IMR-90 (cell line): ENCODE measurements at regions not wholly inside any gene's neighbourhood (a gene's known extent, or its start where the extent isn't known, plus 50 kb on each side); places are given as distances from the start of the nearest gene placed in this dataset.

Experiments used
- ATAC-seq: fragments of 200-7000 bp; cut with Tn5 transposase; 2 replicates; pipeline ENCODE4 v1.9.1; 2020; ENCODE audit warnings: low read depth, mild to moderate bottlenecking, moderate library complexity
- BruUV-seq: library from RNA; stranded (reverse); fragments of 400-500 nt; replicated peaks from 2 replicates; lab custom pipeline; 2021; lab: Mats Ljungman, UMichigan
- CTCF ChIA-PET: fragments of 300-600 bp; formaldehyde crosslinking; extraction: SDS; loops from one replicate; lab custom pipeline; 2021; ENCODE audit warnings: antibody characterized with exemption; lab: Yijun Ruan, JAX
- POLR2A ChIA-PET: fragments of 300-600 bp; sonication (Branson Sonifier 250); formaldehyde crosslinking; loops from one replicate; lab custom pipeline; 2022; ENCODE audit warnings: antibody characterized with exemption; ENCODE audit not compliant: unreplicated experiment; lab: Charles Lee
- DNase-seq: peaks from one replicate; pipeline ENCODE4 v3.0.0; 2013
- H2AFZ ChIP-seq: replicated peaks from 2 replicates; pipeline ENCODE3; 2013; ENCODE audit warnings: low read length, mild to moderate bottlenecking; ENCODE audit not compliant: poor library complexity
- H2AK5ac ChIP-seq: 2 replicates; pipeline ENCODE4 v1.6.1; 2013; ENCODE audit warnings: low read depth, low read length, inconsistent platforms
- H2AK9ac ChIP-seq: replicated peaks from 2 replicates; pipeline ENCODE3; 2013; ENCODE audit warnings: mild to moderate bottlenecking, low read depth, low read length, moderate library complexity; ENCODE audit not compliant: poor library complexity
- H2BK120ac ChIP-seq: 2 replicates; pipeline ENCODE4 v1.6.1; 2013; ENCODE audit warnings: low read depth, low read length, inconsistent platforms
- H2BK15ac ChIP-seq: 3 replicates; pipeline ENCODE4 v1.6.1; 2013; ENCODE audit warnings: low read depth, low read length, inconsistent platforms
- H2BK20ac ChIP-seq: 2 replicates; pipeline ENCODE4 v1.6.1; 2013; ENCODE audit warnings: low read depth, mild to moderate bottlenecking, inconsistent platforms, low read length, moderate library complexity
- H2BK5ac ChIP-seq: 2 replicates; pipeline ENCODE4 v1.6.1; 2013; ENCODE audit warnings: mild to moderate bottlenecking, low read depth, low read length, inconsistent platforms; ENCODE audit not compliant: poor library complexity, severe bottlenecking
- H3K14ac ChIP-seq: replicated peaks from 2 replicates; pipeline ENCODE4 v1.6.1; 2013; ENCODE audit warnings: low read depth, low read length, inconsistent platforms
- H3K18ac ChIP-seq: 2 replicates; pipeline ENCODE4 v1.6.1; 2013; ENCODE audit warnings: low read depth, low read length, control low read depth
- H3K23ac ChIP-seq: 2 replicates; pipeline ENCODE4 v1.6.1; 2013; ENCODE audit warnings: low read depth, low read length, inconsistent platforms
- H3K27ac ChIP-seq: 2 replicates; pipeline ENCODE4 v1.5.1; 2013; ENCODE audit warnings: mild to moderate bottlenecking, control low read depth, low read length; ENCODE audit not compliant: insufficient read depth
- H3K27me3 ChIP-seq: 2 replicates; pipeline ENCODE4 v1.6.1; 2013; ENCODE audit warnings: low read length; ENCODE audit not compliant: control insufficient read depth, insufficient read depth
- H3K36me3 ChIP-seq: 2 replicates; pipeline ENCODE4 v1.6.1; 2013; ENCODE audit warnings: low read length, mixed read lengths; ENCODE audit not compliant: control insufficient read depth, insufficient read depth
- H3K4ac ChIP-seq: 2 replicates; pipeline ENCODE4 v1.6.1; 2013; ENCODE audit warnings: low read depth, low read length, inconsistent platforms
- H3K4me1 ChIP-seq: 2 replicates; pipeline ENCODE4 v1.6.1; 2013; ENCODE audit warnings: low read length, mixed read lengths; ENCODE audit not compliant: control insufficient read depth, insufficient read depth
- H3K4me2 ChIP-seq: 2 replicates; pipeline ENCODE4 v1.6.1; 2013; ENCODE audit warnings: low read depth, mild to moderate bottlenecking, control low read depth, low read length, moderate library complexity
- H3K4me3 ChIP-seq: 2 replicates; pipeline ENCODE4 v1.5.1; 2013; ENCODE audit warnings: low read depth, mild to moderate bottlenecking, control low read depth, low read length, moderate library complexity; ENCODE audit not compliant: insufficient read depth
- H3K56ac ChIP-seq: 2 replicates; pipeline ENCODE4 v1.6.1; 2013; ENCODE audit warnings: low read length, inconsistent platforms; ENCODE audit not compliant: insufficient read depth; ENCODE audit errors: extremely low read depth
- H3K79me1 ChIP-seq, 2 experiments: 2 replicates each; pipeline ENCODE4 v1.6.1; 2013; ENCODE audit warnings: low read length in 2 of 2, inconsistent platforms in 1 of 2, low read depth in 1 of 2
- H3K9ac ChIP-seq: 2 replicates; pipeline ENCODE4 v1.6.1; 2013; ENCODE audit warnings: low read depth, low read length, control low read depth
- H3K9me1 ChIP-seq: 2 replicates; pipeline ENCODE4 v1.6.1; 2013; ENCODE audit warnings: low read length, inconsistent platforms; ENCODE audit not compliant: insufficient read depth
- H3K9me3 ChIP-seq: 2 replicates; pipeline ENCODE4 v1.6.1; 2013; ENCODE audit warnings: low read length; ENCODE audit not compliant: control insufficient read depth, insufficient read depth
- H4K20me1 ChIP-seq: 2 replicates; pipeline ENCODE4 v1.6.1; 2013; ENCODE audit warnings: low read length, inconsistent platforms; ENCODE audit not compliant: insufficient read depth
- H4K5ac ChIP-seq: 2 replicates; pipeline ENCODE4 v1.6.1; 2013; ENCODE audit warnings: mild to moderate bottlenecking, low read depth, low read length, control low read depth
- H4K8ac ChIP-seq, 2 experiments: 2 replicates each; pipeline ENCODE4 v1.6.1; 2013; ENCODE audit warnings: low read depth in 2 of 2, low read length in 2 of 2, control low read depth in 1 of 2, inconsistent platforms in 1 of 2
- H4K91ac ChIP-seq: 2 replicates; pipeline ENCODE4 v1.6.1; 2013; ENCODE audit warnings: low read depth, low read length, inconsistent platforms; ENCODE audit not compliant: insufficient read depth
- CHD1 ChIP-seq: IDR thresholded peaks from 2 replicates; pipeline ENCODE4 v1.6.1; 2012; ENCODE audit warnings: low read depth, low read length, improper control_type of control experiment
- MXI1 ChIP-seq: IDR thresholded peaks from 2 replicates; pipeline ENCODE4 v1.6.1; 2012; ENCODE audit warnings: low read depth, mild to moderate bottlenecking, low read length, moderate library complexity, borderline replicate concordance
- POLR2A ChIP-seq: IDR thresholded peaks from 2 replicates; pipeline ENCODE4 v1.6.1; 2012; ENCODE audit warnings: mild to moderate bottlenecking, low read depth, low read length
- RAD21 ChIP-seq: IDR thresholded peaks from 2 replicates; pipeline ENCODE4 v1.6.1; 2012; ENCODE audit warnings: low read length, improper control_type of control experiment
- RFX5 ChIP-seq: IDR thresholded peaks from 2 replicates; pipeline ENCODE4 v1.8.0; 2012; ENCODE audit warnings: low read depth, mild to moderate bottlenecking, low read length, moderate library complexity
- SMC3 ChIP-seq: fragments of 150-350 bp; IDR thresholded peaks from 2 replicates; pipeline ENCODE4 v1.6.1; 2016; ENCODE audit warnings: low read depth, mild to moderate bottlenecking, antibody characterized with exemption, low read length, moderate library complexity
- WGBS, 2 experiments: methylation state at CpG; one replicate each; pipeline versions ENCODE4 v1.1.5 to v1.1.7; 2013; ENCODE audit warnings: missing lambda C conversion rate in 2 of 2; ENCODE audit not compliant: insufficient read length in 1 of 2; ENCODE audit errors: extremely low coverage in 2 of 2; 5-methylcytosine and 5-hydroxymethylcytosine counted together
- dilution Hi-C: fragments of 300-500 bp; cut with HindIII; formaldehyde crosslinking; loops from one replicate; pipeline ENCODE4 v1.14.3; 2018; ENCODE audit warnings: low sequenced_read_pairs; ENCODE audit not compliant: unreplicated experiment
- in situ Hi-C: fragments of 300-500 bp; cut with MboI; formaldehyde crosslinking; loops from 3 replicates; pipeline ENCODE4 v1.14.3; 2019; ENCODE audit warnings: low sequenced_read_pairs, inconsistent platforms, mixed read lengths
- intact Hi-C: fragments of 100-400 bp; cut with micrococcal nuclease; formaldehyde crosslinking; loops from 2 replicates; pipeline ENCODE4 v1.10.0; 2022

- no peaks in the 10 kb centered on the region for H3K27me3 ChIP-seq
- H4K8ac ChIP-seq = no peak overlapping the region
- no peak overlapping the region for H2BK15ac ChIP-seq
- H3K23ac ChIP-seq = no peak overlapping the region
- H4K20me1 ChIP-seq = no peaks in the 10 kb centered on the region
- no peak overlapping the region for H2AK5ac ChIP-seq
- no peak overlapping the region for H3K4me2 ChIP-seq
- DNase-seq = no peak
- H3K4me1 ChIP-seq = no peaks in the 10 kb centered on the region
- H3K9me3 ChIP-seq = no peaks in the 10 kb centered on the region
- no peak overlapping the region for H3K27ac ChIP-seq
- H2BK20ac ChIP-seq = no peak overlapping the region
- no peak overlapping the region for H3K9ac ChIP-seq
- no TSS peak for BruUV-seq
- H3K36me3 ChIP-seq = no peaks in the 10 kb centered on the region
- H3K4me3 ChIP-seq = no peak overlapping the region
- H2BK5ac ChIP-seq = no peak overlapping the region
- no peak overlapping the region for H3K56ac ChIP-seq
- H4K5ac ChIP-seq = no peak overlapping the region
- H4K91ac ChIP-seq = no peak overlapping the region
- WGBS, 2 experiments = no CpG with 5 or more reads among the region's 2 CpGs
- H3K79me1 ChIP-seq = no peaks in the 10 kb centered on the region
- intact Hi-C loops (no loop called here), in situ Hi-C loops (no loop called here), dilution Hi-C loops (no loop called here)
- H3K9me1 ChIP-seq = no peaks in the 10 kb centered on the region
- H3K18ac ChIP-seq = no peak overlapping the region
- TF ChIP-seq POLR2A (no peak), MXI1 (no peak), SMC3 (no peak), RFX5 (no peak), RAD21 (no peak), CHD1 (no peak)
- H3K4ac ChIP-seq = no peak overlapping the region
- no peak overlapping the region for H2AFZ ChIP-seq
- no peak overlapping the region for H3K14ac ChIP-seq
- no peak for ATAC-seq
- CTCF ChIA-PET = no interaction called here
- POLR2A ChIA-PET = no interaction called here
- no peak overlapping the region for H2BK120ac ChIP-seq
- no peak overlapping the region for H2AK9ac ChIP-seq
Observed at GRCh38 chr3:153967260-153967659, 153.9 kb upstream of the ARHGEF26 start.
